ENCODE measurements at regions not wholly inside any gene's neighbourhood (a gene's known extent, or its start where the extent isn't known, plus 50 kb on each side); places are given as distances from the start of the nearest gene placed in this dataset.
"Not testable (repeated sequence)": the region's sequence is repeated elsewhere in the genome, so short reads cannot be mapped to it uniquely, and the experiment has no call there.

DNA sequence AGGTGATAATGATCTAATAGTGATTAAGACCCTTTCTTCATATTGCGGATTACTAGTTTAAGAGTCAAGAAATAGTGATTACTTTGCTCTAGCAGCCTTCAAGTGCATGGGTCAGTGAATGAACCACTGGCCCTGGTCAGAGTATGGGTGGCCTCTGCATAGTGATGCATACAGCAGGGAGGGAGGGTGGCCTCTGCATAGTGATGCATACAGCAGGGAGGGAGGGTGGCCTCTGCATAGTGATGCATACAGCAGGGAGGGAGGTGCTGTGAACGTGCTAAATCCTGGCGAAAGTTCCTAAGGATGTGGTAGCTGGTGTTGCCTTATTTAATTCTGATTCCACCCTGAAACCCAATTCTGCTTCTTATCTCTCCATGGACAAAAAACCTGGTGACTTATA is 246.7 kb upstream of the ARSJ start:
- no peak for DNase-seq (ENCODE audit: insufficient read length)
- no peak for FAIRE-seq
- TF ChIP-seq POLR2A (IDR thresholded peaks at IDR 0.05; ENCODE audit: low read depth, low read length) (no peak), POLR2AphosphoS5 (IDR thresholded peaks at IDR 0.05; ENCODE audit: low read depth, low read length) (no peak), TAF1 (IDR thresholded peaks at IDR 0.05; ENCODE audit: borderline replicate concordance, low read depth, low read length) (no peak)

DNA sequence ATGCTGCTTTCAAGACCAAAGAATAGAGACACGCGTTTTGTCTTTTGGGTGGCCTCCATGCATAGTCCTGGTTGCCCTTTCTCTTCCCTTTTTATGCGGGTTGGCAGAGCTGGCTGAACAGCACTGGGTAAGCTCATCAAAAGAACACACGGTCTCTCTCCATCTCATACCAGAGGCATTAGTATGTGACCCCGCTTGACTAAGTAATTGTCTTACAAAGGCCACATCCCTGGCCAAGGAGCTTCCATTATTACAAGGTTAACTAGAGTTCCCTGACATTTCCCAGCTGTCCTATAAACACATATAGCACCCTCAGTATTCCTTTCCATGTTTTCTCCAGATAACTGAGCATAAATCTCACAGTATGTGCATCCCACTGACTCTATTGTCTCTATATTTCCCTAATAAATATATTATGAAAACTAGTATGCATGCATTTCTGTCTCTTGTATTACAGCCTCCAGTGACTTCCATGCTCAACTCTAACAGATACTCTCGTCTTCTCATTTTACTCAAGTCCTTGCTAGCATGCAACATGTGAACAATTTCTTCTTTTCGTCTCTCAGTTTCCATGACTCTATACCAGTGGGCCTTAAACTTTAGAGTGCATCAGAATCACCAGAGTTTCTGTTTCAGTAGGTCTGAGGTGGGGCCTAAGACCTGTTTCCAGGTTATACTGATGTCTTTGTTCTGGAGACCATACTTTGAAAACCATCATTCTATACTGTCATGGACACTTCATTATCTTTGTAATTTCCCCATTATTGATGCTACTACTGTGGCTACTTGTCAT is 247.7 kb upstream of the ARSJ start:
- DNase-seq (ENCODE audit: insufficient read length) (no peak), FAIRE-seq (no peak)
- no peak for TF ChIP-seq TAF1 (IDR thresholded peaks at IDR 0.05; ENCODE audit: borderline replicate concordance, low read depth, low read length)
- no peak for TF ChIP-seq POLR2A (IDR thresholded peaks at IDR 0.05; ENCODE audit: low read depth, low read length)
- TF ChIP-seq POLR2AphosphoS5 (IDR thresholded peaks at IDR 0.05; ENCODE audit: low read depth, low read length) = no peak

- TF ChIP-seq POLR2AphosphoS5 (IDR thresholded peaks at IDR 0.05; ENCODE audit: low read depth, low read length) = no peak
- no peak for TF ChIP-seq POLR2A (IDR thresholded peaks at IDR 0.05; ENCODE audit: low read depth, low read length)
- no peak for TF ChIP-seq TAF1 (IDR thresholded peaks at IDR 0.05; ENCODE audit: borderline replicate concordance, low read depth, low read length)
- FAIRE-seq (no peak), DNase-seq (ENCODE audit: insufficient read length) (no peak)
Measured at GRCh38 chr4:114229706-114230105, 250.3 kb upstream of the ARSJ start.

DNA sequence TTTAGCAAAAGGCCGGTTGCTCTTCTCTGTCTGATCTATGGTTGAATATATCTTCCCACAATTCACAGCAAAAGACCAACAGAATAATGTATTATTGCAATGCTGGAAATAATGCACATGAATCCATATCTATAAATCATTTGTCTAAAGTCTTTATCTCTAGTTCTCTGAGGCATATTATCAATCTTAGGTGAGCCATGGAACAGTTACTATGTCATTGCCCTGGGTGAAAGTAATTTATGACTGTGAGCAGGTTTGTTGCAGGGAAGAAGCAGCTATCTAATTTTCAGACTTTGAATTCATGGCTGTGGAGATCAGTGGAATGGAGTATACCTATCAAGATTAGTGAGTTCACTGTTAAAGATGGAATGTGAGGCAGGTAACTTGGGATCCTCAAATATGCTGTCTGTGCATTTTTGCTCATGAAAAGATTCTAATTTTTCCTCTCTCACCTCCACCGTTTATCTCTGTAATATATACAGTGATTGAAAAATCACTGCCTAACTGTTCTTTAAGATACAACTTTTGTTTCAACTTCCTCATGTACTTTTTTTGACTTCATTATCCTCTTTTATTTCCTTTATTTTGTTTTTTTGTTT is 256.8 kb upstream of the ARSJ start:
- FAIRE-seq (no peak), DNase-seq (ENCODE audit: insufficient read length) (no peak)
- TF ChIP-seq POLR2A (IDR thresholded peaks at IDR 0.05; ENCODE audit: low read depth, low read length) (no peak), TAF1 (IDR thresholded peaks at IDR 0.05; ENCODE audit: borderline replicate concordance, low read depth, low read length) (no peak), POLR2AphosphoS5 (IDR thresholded peaks at IDR 0.05; ENCODE audit: low read depth, low read length) (no peak)

DNA sequence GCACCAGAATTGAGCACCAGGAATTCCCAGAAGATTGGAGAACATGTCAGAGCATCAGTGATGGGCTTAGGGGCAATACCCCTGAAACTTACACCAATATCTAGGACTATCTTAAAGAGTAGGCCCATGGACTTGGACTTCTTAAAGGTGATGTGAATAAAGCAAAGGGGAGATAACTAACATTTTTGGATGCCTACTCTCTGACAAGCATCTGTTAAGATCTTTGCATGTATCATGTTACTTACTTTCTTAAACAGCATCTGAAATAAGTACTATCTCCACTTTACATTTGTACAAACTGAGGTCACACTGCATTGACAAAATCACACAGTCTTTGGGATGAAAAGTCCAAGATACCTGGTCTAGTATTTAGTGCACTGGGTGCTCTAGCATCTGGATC is 258.6 kb upstream of the ARSJ start:
- no peak for TF ChIP-seq POLR2AphosphoS5 (IDR thresholded peaks at IDR 0.05; ENCODE audit: low read depth, low read length)
- DNase-seq (ENCODE audit: insufficient read length) (no peak), FAIRE-seq (no peak)

DNA sequence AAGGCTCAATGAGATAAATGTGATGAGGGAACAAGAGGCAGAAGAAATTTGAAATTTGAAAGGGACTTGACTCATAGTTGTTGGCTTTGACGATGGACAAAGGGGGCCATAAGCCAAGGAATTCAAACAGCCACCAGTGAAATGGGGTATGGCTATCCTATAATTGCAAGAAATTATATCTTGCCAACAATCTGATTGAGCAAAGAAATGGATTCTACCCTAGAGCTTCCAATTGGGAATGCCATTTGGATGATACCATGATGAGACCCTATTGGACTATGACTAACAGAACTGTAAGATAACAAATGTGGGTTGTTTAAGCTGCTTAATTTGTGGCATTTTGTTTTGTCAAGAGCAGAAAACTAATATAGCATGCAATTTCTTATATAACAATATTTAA is 270.1 kb upstream of the ARSJ start:
- FAIRE-seq = no peak
- no peak for DNase-seq (ENCODE audit: insufficient read length)
- TF ChIP-seq POLR2AphosphoS5 (IDR thresholded peaks at IDR 0.05; ENCODE audit: low read depth, low read length) (no peak), TAF1 (IDR thresholded peaks at IDR 0.05; ENCODE audit: borderline replicate concordance, low read depth, low read length) (no peak), POLR2A (IDR thresholded peaks at IDR 0.05; ENCODE audit: low read depth, low read length) (no peak)

- DNase-seq (ENCODE audit: insufficient read length) (no peak), FAIRE-seq (no peak)
- no peak for TF ChIP-seq POLR2A (IDR thresholded peaks at IDR 0.05; ENCODE audit: low read depth, low read length)
- TF ChIP-seq TAF1 (IDR thresholded peaks at IDR 0.05; ENCODE audit: borderline replicate concordance, low read depth, low read length) = no peak
- no peak for TF ChIP-seq POLR2AphosphoS5 (IDR thresholded peaks at IDR 0.05; ENCODE audit: low read depth, low read length)
Measured at GRCh38 chr4:114249976-114250375, 270.5 kb upstream of the ARSJ start.

DNA sequence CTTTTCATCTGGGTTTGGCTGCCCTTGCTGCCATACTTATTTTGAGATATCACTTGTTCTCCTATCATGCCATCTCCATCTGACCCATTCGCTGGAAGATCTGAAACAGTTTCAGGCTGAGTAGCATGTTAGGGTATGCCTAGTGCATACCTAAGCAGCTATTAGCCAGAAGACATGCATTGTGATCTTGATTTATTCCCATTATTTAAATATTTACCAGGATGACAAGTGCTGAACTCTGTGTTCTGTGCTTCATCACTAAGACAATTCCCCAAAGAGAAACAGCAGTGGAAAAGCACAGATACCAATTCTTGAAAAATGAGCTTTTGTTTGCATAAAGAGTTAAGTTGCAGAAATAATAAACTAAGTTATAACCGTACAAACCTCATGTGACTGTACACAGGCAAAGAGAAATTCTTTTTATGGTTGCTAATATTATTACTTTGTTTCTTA is 271.0 kb upstream of the ARSJ start:
- DNase-seq (ENCODE audit: insufficient read length) = no peak
- no peak for TF ChIP-seq TAF1 (IDR thresholded peaks at IDR 0.05; ENCODE audit: borderline replicate concordance, low read depth, low read length)
- no peak for TF ChIP-seq POLR2AphosphoS5 (IDR thresholded peaks at IDR 0.05; ENCODE audit: low read depth, low read length)
- no peak for TF ChIP-seq POLR2A (IDR thresholded peaks at IDR 0.05; ENCODE audit: low read depth, low read length)
- FAIRE-seq = no peak

- DNase-seq (ENCODE audit: insufficient read length) = no peak
- no peak for FAIRE-seq
- TF ChIP-seq TAF1 (IDR thresholded peaks at IDR 0.05; ENCODE audit: borderline replicate concordance, low read depth, low read length) (no peak), POLR2A (IDR thresholded peaks at IDR 0.05; ENCODE audit: low read depth, low read length) (no peak), POLR2AphosphoS5 (IDR thresholded peaks at IDR 0.05; ENCODE audit: low read depth, low read length) (no peak)
Measured at GRCh38 chr4:114251020-114251419, 271.6 kb upstream of the ARSJ start.

GRCh38 chr4:114252499-114252898 is 273.1 kb upstream of the ARSJ start:
- FAIRE-seq (no peak), DNase-seq (ENCODE audit: insufficient read length) (no peak)
- TF ChIP-seq POLR2AphosphoS5 (IDR thresholded peaks at IDR 0.05; ENCODE audit: low read depth, low read length) (no peak), TAF1 (IDR thresholded peaks at IDR 0.05; ENCODE audit: borderline replicate concordance, low read depth, low read length) (no peak)

GRCh38 chr4:114257501-114257900 is 278.1 kb upstream of the ARSJ start:
- TF ChIP-seq TAF1 (IDR thresholded peaks at IDR 0.05; ENCODE audit: borderline replicate concordance, low read depth, low read length) = no peak
- no peak for TF ChIP-seq POLR2A (IDR thresholded peaks at IDR 0.05; ENCODE audit: low read depth, low read length)
- DNase-seq (ENCODE audit: insufficient read length) (no peak), FAIRE-seq (no peak)

DNA sequence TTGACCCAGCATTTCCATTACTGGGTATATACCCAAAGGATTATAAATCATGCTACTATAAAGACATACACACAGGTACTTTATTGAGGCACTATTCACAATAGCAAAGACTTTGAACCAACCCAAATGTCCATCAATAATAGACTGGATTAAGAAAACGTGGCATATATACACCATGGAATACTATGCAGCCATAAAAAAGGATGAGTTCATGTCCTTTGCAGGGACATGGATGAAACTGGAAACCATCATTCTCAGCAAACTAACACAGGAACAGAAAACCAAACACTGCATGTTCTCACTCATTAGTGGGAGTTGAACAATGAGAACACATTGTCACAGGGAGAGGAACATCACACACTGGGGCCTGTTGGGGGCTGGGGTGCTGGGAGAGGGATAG is 283.0 kb upstream of the ARSJ start:
- not testable (repeated sequence) for FAIRE-seq; DNase-seq (ENCODE audit: insufficient read length)
